Effector memory CD4-positive, alpha-beta T cell (primary cell): ENCODE measurements at regions not wholly inside any gene's neighbourhood (a gene's known extent, or its start where the extent isn't known, plus 50 kb on each side); places are given as distances from the start of the nearest gene placed in this dataset.
"Not testable (repeated sequence)": the region's sequence is repeated elsewhere in the genome, so short reads cannot be mapped to it uniquely, and the experiment has no call there.

Experiments
- DNase-seq, 3 donors: peaks; one replicate each; pipeline ENCODE4 v3.0.0-alpha.2; 2020
- H3K27ac ChIP-seq: 2 replicates; pipeline ENCODE4 v1.7.0; 2013; ENCODE audit warnings: mild to moderate bottlenecking, low read length, moderate library complexity; ENCODE audit not compliant: insufficient read depth, poor library complexity, severe bottlenecking
- H3K27me3 ChIP-seq: replicated peaks from 2 replicates; pipeline ENCODE4 v1.7.0; 2013; ENCODE audit warnings: mild to moderate bottlenecking, low read length; ENCODE audit not compliant: insufficient read depth, control insufficient read depth, poor library complexity, severe bottlenecking
- H3K36me3 ChIP-seq: 2 replicates; pipeline ENCODE4 v1.7.0; 2013; ENCODE audit warnings: mild to moderate bottlenecking, low read length, moderate library complexity; ENCODE audit not compliant: control insufficient read depth, insufficient read depth
- H3K4me1 ChIP-seq: 2 replicates; pipeline ENCODE4 v1.7.0; 2013; ENCODE audit warnings: low read length, mild to moderate bottlenecking; ENCODE audit not compliant: control insufficient read depth, insufficient read depth, poor library complexity, severe bottlenecking
- H3K4me3 ChIP-seq: 2 replicates; pipeline ENCODE4 v1.7.0; 2013; ENCODE audit warnings: low read length, low read depth, mild to moderate bottlenecking; ENCODE audit not compliant: insufficient read depth, poor library complexity, severe bottlenecking
- H3K9me3 ChIP-seq: 2 replicates; pipeline ENCODE4 v1.7.0; 2013; ENCODE audit warnings: mild to moderate bottlenecking, low read length, moderate library complexity; ENCODE audit not compliant: control insufficient read depth

DNA sequence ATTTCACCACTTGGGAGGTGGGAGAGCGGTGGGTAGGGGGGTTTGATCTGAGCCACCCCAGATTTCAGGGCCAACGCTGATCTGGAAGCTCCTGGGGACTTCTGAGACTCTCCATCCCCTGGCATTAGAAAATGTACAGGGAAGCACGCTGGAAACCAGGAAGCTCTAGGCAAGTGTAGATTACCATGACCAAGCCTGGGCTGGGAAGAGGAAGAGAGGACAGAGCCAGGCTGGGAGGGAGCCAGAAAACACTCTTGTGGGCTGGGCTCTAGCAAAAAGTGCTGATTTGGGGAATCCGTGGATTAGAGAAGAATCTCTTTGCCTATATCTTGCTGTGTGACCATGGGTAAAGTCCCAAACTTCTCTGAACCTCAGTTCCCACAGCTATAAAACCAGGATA lies 236.7 kb downstream of the BCL11B start:
- DNase-seq = no peak
- Histone ChIP-seq H3K27ac (no peak overlapping the region), H3K9me3 (no peaks in the 10 kb centered on the region), H3K4me3 (no peak overlapping the region), H3K36me3 (no peaks in the 10 kb centered on the region), H3K4me1 (no peaks in the 10 kb centered on the region), H3K27me3 (no peaks in the 10 kb centered on the region)

DNA sequence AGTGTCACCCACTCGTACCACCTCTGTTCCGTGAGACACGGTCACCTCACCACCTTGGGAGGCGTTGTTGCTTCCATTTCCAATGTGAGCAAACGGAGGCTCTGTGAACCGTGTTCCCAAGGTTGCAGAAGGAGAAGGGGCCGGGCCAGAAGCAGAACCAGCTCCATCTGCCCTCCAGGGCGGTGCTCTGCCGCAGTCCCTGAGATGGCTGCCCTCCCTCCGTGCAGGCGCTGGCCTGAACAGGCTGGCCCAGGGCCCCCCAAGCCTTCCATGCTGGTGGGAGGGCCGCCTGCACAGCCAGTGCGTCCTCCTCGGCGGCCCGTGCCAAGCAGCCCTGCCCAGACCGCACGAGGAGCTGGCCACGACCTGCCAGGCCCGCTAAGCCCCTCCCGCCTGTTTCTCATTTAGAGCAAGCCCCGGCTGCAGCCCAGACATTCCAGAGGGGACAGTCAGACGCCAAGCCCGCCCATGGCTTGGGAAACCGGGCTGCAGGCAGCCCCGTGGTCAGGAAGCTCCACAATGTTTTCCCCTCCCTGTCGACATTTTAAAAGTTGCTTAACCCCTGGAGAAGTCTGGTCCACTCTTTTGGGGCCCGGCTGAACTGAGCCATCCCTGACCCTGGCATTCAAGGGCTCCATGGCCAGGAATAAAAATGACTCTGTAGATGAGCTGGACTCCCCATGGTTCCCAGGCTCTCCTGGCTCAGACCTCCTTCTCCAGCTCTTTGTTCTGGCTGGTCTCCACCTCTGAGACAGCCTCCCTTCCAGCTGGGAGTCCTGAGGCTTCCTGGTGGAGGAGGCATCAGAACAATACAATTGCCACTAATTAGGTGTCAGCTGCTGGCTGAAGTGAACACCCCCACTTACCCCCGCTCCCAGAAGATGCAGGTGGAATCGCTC lies 236.0 kb downstream of the BCL11B start:
- Histone ChIP-seq H3K4me1 (no peaks in the 10 kb centered on the region), H3K27ac (no peak overlapping the region), H3K36me3 (no peaks in the 10 kb centered on the region), H3K9me3 (no peaks in the 10 kb centered on the region), H3K4me3 (no peak overlapping the region), H3K27me3 (no peaks in the 10 kb centered on the region)
- no peak for DNase-seq

- H3K27me3 ChIP-seq = no peaks in the 10 kb centered on the region
- H3K9me3 ChIP-seq = no peaks in the 10 kb centered on the region
- no peaks in the 10 kb centered on the region for H3K36me3 ChIP-seq
- H3K27ac ChIP-seq = no peak overlapping the region
- no peaks in the 10 kb centered on the region for H3K4me1 ChIP-seq
- DNase-seq = no peak
- no peak overlapping the region for H3K4me3 ChIP-seq
Measured at GRCh38 chr14:99036611-99037293, 235.2 kb downstream of the BCL11B start.

GRCh38 chr14:99037326-99037725 lies 234.7 kb downstream of the BCL11B start:
- not testable (repeated sequence) for H3K9me3 ChIP-seq, DNase-seq, H3K4me3 ChIP-seq, H3K27ac ChIP-seq, H3K36me3 ChIP-seq, H3K27me3 ChIP-seq, H3K4me1 ChIP-seq

DNA sequence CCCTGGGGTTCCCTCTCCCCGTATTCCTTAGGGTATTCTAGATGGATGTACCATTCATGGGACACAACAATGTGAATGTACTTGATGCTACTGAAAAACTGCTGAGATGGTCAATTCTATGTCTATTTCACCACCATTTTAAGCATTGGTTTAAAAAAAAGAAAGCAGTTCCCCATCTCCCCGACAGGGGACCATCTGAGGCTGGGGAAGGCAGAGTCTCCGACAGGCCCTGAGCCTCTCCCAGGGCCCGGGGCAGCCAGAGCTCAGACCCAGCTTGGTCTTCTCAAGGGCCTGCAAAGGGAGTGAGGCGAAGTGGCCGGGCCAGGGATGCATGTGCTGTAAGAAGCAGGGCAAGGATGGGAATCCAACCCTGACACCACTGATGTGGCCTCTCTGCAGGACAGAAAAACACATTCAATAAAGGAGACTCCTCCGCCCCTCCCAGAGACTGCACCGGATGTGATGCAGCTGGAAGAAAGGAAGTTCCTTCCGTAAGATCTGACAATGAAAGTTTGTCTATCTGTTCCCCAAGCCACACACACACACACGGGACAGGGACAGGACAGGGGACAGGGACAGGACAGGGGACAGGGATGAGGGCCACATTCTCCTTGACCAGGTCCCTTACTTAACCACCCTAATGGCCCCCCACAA lies 234.1 kb downstream of the BCL11B start:
- Histone ChIP-seq H3K27ac (no peak overlapping the region), H3K9me3 (no peaks in the 10 kb centered on the region), H3K27me3 (no peaks in the 10 kb centered on the region), H3K36me3 (no peaks in the 10 kb centered on the region), H3K4me3 (no peak overlapping the region), H3K4me1 (no peaks in the 10 kb centered on the region)
- DNase-seq = no peak

GRCh38 chr14:99038431-99038820 lies 233.6 kb downstream of the BCL11B start:
- Histone ChIP-seq H3K27me3 (no peaks in the 10 kb centered on the region), H3K36me3 (no peaks in the 10 kb centered on the region), H3K9me3 (no peaks in the 10 kb centered on the region), H3K4me3 (no peak overlapping the region), H3K27ac (no peak overlapping the region), H3K4me1 (no peaks in the 10 kb centered on the region)
- no peak for DNase-seq

GRCh38 chr14:99039331-99040041 lies 232.5 kb downstream of the BCL11B start:
- H3K4me1 ChIP-seq = no peaks in the 10 kb centered on the region
- no peaks in the 10 kb centered on the region for H3K27me3 ChIP-seq
- H3K4me3 ChIP-seq = no peak overlapping the region
- no peaks in the 10 kb centered on the region for H3K9me3 ChIP-seq
- H3K27ac ChIP-seq = no peak overlapping the region
- no peaks in the 10 kb centered on the region for H3K36me3 ChIP-seq
- no peak for DNase-seq

- no peak for DNase-seq
- no peaks in the 10 kb centered on the region for H3K4me1 ChIP-seq
- no peaks in the 10 kb centered on the region for H3K9me3 ChIP-seq
- H3K27ac ChIP-seq = no peak overlapping the region
- no peaks in the 10 kb centered on the region for H3K36me3 ChIP-seq
- H3K4me3 ChIP-seq = no peak overlapping the region
- H3K27me3 ChIP-seq = no peaks in the 10 kb centered on the region
Measured at GRCh38 chr14:99040052-99040451, 231.9 kb downstream of the BCL11B start.

GRCh38 chr14:99040711-99041110 lies 231.3 kb downstream of the BCL11B start:
- Histone ChIP-seq H3K4me1 (no peaks in the 10 kb centered on the region), H3K27ac (no peak overlapping the region), H3K36me3 (no peaks in the 10 kb centered on the region), H3K27me3 (no peaks in the 10 kb centered on the region), H3K9me3 (no peaks in the 10 kb centered on the region), H3K4me3 (no peak overlapping the region)
- no peak for DNase-seq
